GM23338 (cell line): ENCODE measurements at regions not wholly inside any gene's neighbourhood (a gene's known extent, or its start where the extent isn't known, plus 50 kb on each side); places are given as distances from the start of the nearest gene placed in this dataset.

ENCODE experiments used
- ATAC-seq: fragments of 200-7000 bp; cut with Tn5 transposase; 3 replicates; pipeline ENCODE4 v1.9.1; 2020
- DNase-seq: peaks from one replicate; pipeline ENCODE4 v3.0.0-alpha.2; 2015; ENCODE audit warnings: low spot score
- H2AFZ ChIP-seq: fragments of 200-600 bp; sonication (generic); 2 replicates; pipeline ENCODE4 v1.8.0; 2016; ENCODE audit warnings: antibody characterized with exemption, mild to moderate bottlenecking, moderate library complexity
- H3F3A ChIP-seq: fragments of 200-600 bp; sonication (generic); replicated peaks from 2 replicates; pipeline ENCODE4 v1.8.0; 2017; ENCODE audit warnings: antibody characterized with exemption, mixed run types, low read depth
- H3K27ac ChIP-seq: fragments of 200-600 bp; sonication (generic); 2 replicates; pipeline ENCODE4 v1.6.1; 2016; ENCODE audit warnings: low read depth
- H3K27me3 ChIP-seq: fragments of 200-600 bp; sonication (generic); 2 replicates; pipeline ENCODE4 v1.8.0; 2016; ENCODE audit warnings: mild to moderate bottlenecking, mixed run types, moderate library complexity; ENCODE audit not compliant: insufficient read depth
- H3K36me3 ChIP-seq: fragments of 200-600 bp; sonication (generic); 2 replicates; pipeline ENCODE4 v1.8.0; 2016; ENCODE audit warnings: mild to moderate bottlenecking; ENCODE audit not compliant: insufficient read depth
- H3K4me1 ChIP-seq: fragments of 200-600 bp; sonication (generic); 2 replicates; pipeline ENCODE4 v1.8.0; 2016; ENCODE audit warnings: mild to moderate bottlenecking, moderate library complexity; ENCODE audit not compliant: insufficient read depth
- H3K4me2 ChIP-seq: fragments of 200-600 bp; sonication (generic); 2 replicates; pipeline ENCODE4 v1.7.1; 2017; ENCODE audit warnings: mixed run types
- H3K4me3 ChIP-seq: fragments of 200-600 bp; sonication (generic); 2 replicates; pipeline ENCODE4 v1.6.1; 2016; ENCODE audit warnings: mixed run types
- H3K79me2 ChIP-seq: fragments of 200-600 bp; sonication (generic); replicated peaks from 2 replicates; pipeline ENCODE4 v1.8.0; 2017; ENCODE audit warnings: mild to moderate bottlenecking; ENCODE audit not compliant: insufficient read depth
- H3K9me2 ChIP-seq: fragments of 200-600 bp; sonication (generic); 2 replicates; pipeline ENCODE4 v1.8.0; 2017; ENCODE audit not compliant: insufficient read depth
- H4K20me1 ChIP-seq: fragments of 200-600 bp; sonication (generic); replicated peaks from 2 replicates; pipeline ENCODE4 v1.8.0; 2017; ENCODE audit warnings: mild to moderate bottlenecking; ENCODE audit not compliant: insufficient read depth
- H3K27ac Mint-ChIP-seq: 2 replicates; pipeline ENCODE4 v1.8.0; 2020; ENCODE audit warnings: inconsistent platforms, mild to moderate bottlenecking, moderate library complexity, mixed read lengths
- H3K27me3 Mint-ChIP-seq: 3 replicates; pipeline ENCODE4 v1.8.0; 2022; ENCODE audit warnings: low read depth, mild to moderate bottlenecking, moderate library complexity, mixed read lengths, inconsistent platforms; ENCODE audit not compliant: insufficient read depth, poor library complexity
- H3K36me3 Mint-ChIP-seq: 3 replicates; pipeline ENCODE4 v1.8.0; 2021; ENCODE audit warnings: low read depth, mild to moderate bottlenecking, inconsistent platforms, moderate library complexity, mixed read lengths
- H3K4me1 Mint-ChIP-seq: 3 replicates; pipeline ENCODE4 v1.8.0; 2020; ENCODE audit warnings: mild to moderate bottlenecking, inconsistent platforms, mixed read lengths
- H3K4me3 Mint-ChIP-seq: 3 replicates; pipeline ENCODE4 v1.8.0; 2021; ENCODE audit warnings: moderate library complexity, mild to moderate bottlenecking, inconsistent platforms, mixed read lengths
- H3K9me3 Mint-ChIP-seq: 3 replicates; pipeline ENCODE4 v1.8.0; 2020; ENCODE audit warnings: moderate library complexity, mild to moderate bottlenecking, inconsistent platforms, mixed read lengths
- CREB1 ChIP-seq: fragments of 250-450 bp; sonication (Bioruptor Pico); IDR thresholded peaks from 2 replicates; pipeline ENCODE4 v1.5.0; 2020; ENCODE audit warnings: low read depth, mild to moderate bottlenecking, moderate library complexity
- EZH2 ChIP-seq: fragments of 200-600 bp; sonication (generic); IDR thresholded peaks from one replicate; pipeline ENCODE4 v1.8.0; 2017; ENCODE audit warnings: antibody characterized with exemption, mild to moderate bottlenecking, low read depth; ENCODE audit not compliant: unreplicated experiment
- EZH2phosphoT487 ChIP-seq: fragments of 200-600 bp; sonication (generic); IDR thresholded peaks from one replicate; pipeline ENCODE4 v1.8.1; 2018; ENCODE audit warnings: antibody characterized with exemption; ENCODE audit not compliant: unreplicated experiment
- JUNB ChIP-seq: IDR thresholded peaks from one replicate; pipeline ENCODE4 v1.6.1; 2016; ENCODE audit warnings: antibody characterized with exemption; ENCODE audit not compliant: unreplicated experiment
- POLR2AphosphoS5 ChIP-seq: IDR thresholded peaks from 2 replicates; pipeline ENCODE4 v1.6.1; 2016; ENCODE audit warnings: antibody characterized with exemption, low read depth
- REST ChIP-seq: IDR thresholded peaks from one replicate; pipeline ENCODE4 v1.6.1; 2018; ENCODE audit warnings: antibody characterized with exemption; ENCODE audit not compliant: unreplicated experiment
- STAT1 ChIP-seq: IDR thresholded peaks from one replicate; pipeline ENCODE4 v1.6.1; 2016; ENCODE audit warnings: antibody characterized with exemption; ENCODE audit not compliant: unreplicated experiment
- ZNF114 ChIP-seq: fragments of 250-450 bp; sonication (Bioruptor Pico); IDR thresholded peaks from 2 replicates; pipeline ENCODE4 v1.5.0; 2020; ENCODE audit warnings: mild to moderate bottlenecking, moderate library complexity
- ZNF331 ChIP-seq: fragments of 250-450 bp; sonication (Bioruptor Pico); IDR thresholded peaks from 2 replicates; pipeline ENCODE4 v1.5.0; 2020; ENCODE audit warnings: low read depth, mild to moderate bottlenecking, moderate library complexity
- ZNF462 ChIP-seq: fragments of 250-450 bp; sonication (Bioruptor Pico); IDR thresholded peaks from 2 replicates; pipeline ENCODE4 v1.5.0; 2020; ENCODE audit warnings: mild to moderate bottlenecking, moderate library complexity
- TF ChIP-seq, protein P1 (sequence below): IDR thresholded peaks from 2 replicates; pipeline ENCODE4 v1.6.1; 2016; ENCODE audit warnings: antibody characterized with exemption
- TF ChIP-seq, protein P2 (sequence below), 2 experiments: fragments of 200-600 bp in 1 of 2; sonication (generic) in 1 of 2; conservative IDR thresholded peaks; 2 replicates each; pipeline versions ENCODE4 v1.5.1 to v1.6.1; 2016 to 2017; ENCODE audit warnings: antibody characterized with exemption in 2 of 2, low read depth in 2 of 2, mild to moderate bottlenecking in 2 of 2, moderate library complexity in 1 of 2

DNA sequence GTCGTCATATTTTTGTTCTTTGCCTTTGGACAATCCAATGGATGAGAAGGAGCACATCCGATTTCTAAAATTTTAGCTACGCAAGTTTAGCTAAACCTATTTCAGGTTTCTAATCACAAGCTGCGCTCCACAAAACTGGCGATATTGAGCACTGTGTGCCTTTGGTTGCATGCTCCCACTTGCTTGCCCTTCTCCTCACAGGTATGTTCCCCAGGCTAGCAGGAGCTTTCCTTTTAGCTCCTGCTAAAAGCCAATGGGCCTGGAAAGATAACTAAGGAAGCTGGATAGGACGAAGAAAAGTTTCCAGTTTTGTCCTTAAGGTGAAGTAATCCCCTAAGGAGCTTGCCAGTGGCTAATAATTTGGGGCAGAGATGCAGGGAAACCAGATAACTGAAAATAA is 975.2 kb downstream of the FSTL5 start:
- Histone ChIP-seq H3K27me3 (no peaks in the 10 kb centered on the region), H3K79me2 (no peaks in the 10 kb centered on the region), H3K9me2 (no peaks in the 10 kb centered on the region), H3K27ac (no peak overlapping the region), H3K36me3 (no peaks in the 10 kb centered on the region), H2AFZ (peak overlapping the region; percentile 86; the same call in 1 of the 2 replicates), H3K4me1 (peaks cover 27% of the 10 kb centered on the region), H3F3A (no peaks in the 10 kb centered on the region), H4K20me1 (no peaks in the 10 kb centered on the region), H3K4me2 (0 out of 2 replicates have a peak overlapping the region, but pooled peaks have one; percentile 36), H3K4me3 (no peak overlapping the region)
- Mint-ChIP-seq H3K4me3 (no peak overlapping the region), H3K27ac (no peak overlapping the region), H3K9me3 (no peaks in the 10 kb centered on the region), H3K27me3 (no peaks in the 10 kb centered on the region), H3K4me1 (peaks cover 34% of the 10 kb centered on the region), H3K36me3 (no peaks in the 10 kb centered on the region)
- ATAC-seq (peak; percentile 60), DNase-seq (peak; percentile 5)
- TF ChIP-seq POLR2AphosphoS5 (no peak), STAT1 (no peak), JUNB (no peak), ZNF462 (no peak), EZH2 (no peak), ZNF114 (CRISPR knock-in tag) (no peak), CREB1 (no peak), EZH2phosphoT487 (no peak), REST (no peak), ZNF331 (CRISPR knock-in tag) (no peak)
- TF ChIP-seq, protein P1, sequence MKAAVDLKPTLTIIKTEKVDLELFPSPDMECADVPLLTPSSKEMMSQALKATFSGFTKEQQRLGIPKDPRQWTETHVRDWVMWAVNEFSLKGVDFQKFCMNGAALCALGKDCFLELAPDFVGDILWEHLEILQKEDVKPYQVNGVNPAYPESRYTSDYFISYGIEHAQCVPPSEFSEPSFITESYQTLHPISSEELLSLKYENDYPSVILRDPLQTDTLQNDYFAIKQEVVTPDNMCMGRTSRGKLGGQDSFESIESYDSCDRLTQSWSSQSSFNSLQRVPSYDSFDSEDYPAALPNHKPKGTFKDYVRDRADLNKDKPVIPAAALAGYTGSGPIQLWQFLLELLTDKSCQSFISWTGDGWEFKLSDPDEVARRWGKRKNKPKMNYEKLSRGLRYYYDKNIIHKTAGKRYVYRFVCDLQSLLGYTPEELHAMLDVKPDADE, result no peak
- TF ChIP-seq, protein P2, sequence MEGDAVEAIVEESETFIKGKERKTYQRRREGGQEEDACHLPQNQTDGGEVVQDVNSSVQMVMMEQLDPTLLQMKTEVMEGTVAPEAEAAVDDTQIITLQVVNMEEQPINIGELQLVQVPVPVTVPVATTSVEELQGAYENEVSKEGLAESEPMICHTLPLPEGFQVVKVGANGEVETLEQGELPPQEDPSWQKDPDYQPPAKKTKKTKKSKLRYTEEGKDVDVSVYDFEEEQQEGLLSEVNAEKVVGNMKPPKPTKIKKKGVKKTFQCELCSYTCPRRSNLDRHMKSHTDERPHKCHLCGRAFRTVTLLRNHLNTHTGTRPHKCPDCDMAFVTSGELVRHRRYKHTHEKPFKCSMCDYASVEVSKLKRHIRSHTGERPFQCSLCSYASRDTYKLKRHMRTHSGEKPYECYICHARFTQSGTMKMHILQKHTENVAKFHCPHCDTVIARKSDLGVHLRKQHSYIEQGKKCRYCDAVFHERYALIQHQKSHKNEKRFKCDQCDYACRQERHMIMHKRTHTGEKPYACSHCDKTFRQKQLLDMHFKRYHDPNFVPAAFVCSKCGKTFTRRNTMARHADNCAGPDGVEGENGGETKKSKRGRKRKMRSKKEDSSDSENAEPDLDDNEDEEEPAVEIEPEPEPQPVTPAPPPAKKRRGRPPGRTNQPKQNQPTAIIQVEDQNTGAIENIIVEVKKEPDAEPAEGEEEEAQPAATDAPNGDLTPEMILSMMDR (conservative IDR thresholded peaks at IDR 0.05; ENCODE audit: low read depth in 2 of 2), result no peak
